ENCODE measurements at regions not wholly inside any gene's neighbourhood (a gene's known extent, or its start where the extent isn't known, plus 50 kb on each side); places are given as distances from the start of the nearest gene placed in this dataset.

GRCh38 chr14:87449016-87449415 lies 544.0 kb downstream of the GALC start:
- Mint-ChIP-seq H3K4me3 (no peak overlapping the region), H3K4me1 (ENCODE audit: low read depth) (no peaks in the 10 kb centered on the region), H3K9me3 (ENCODE audit: low read depth) (peaks cover 4% of the 10 kb centered on the region), H3K36me3 (no peaks in the 10 kb centered on the region), H3K27me3 (no peaks in the 10 kb centered on the region), H3K27ac (no peak overlapping the region)

- H3K27me3 Mint-ChIP-seq: no peaks in the 10 kb centered on the region
- H3K4me3 Mint-ChIP-seq: no peak overlapping the region
- no peaks in the 10 kb centered on the region for H3K36me3 Mint-ChIP-seq
- no peak overlapping the region for H3K27ac Mint-ChIP-seq
- peaks cover 4% of the 10 kb centered on the region for H3K9me3 Mint-ChIP-seq (ENCODE audit: low read depth)
- H3K4me1 Mint-ChIP-seq (ENCODE audit: low read depth): no peaks in the 10 kb centered on the region
Measured at GRCh38 chr14:87443787-87444186, 549.2 kb downstream of the GALC start.

GRCh38 chr14:87443039-87443438 lies 549.9 kb downstream of the GALC start:
- Mint-ChIP-seq H3K27me3 (no peaks in the 10 kb centered on the region), H3K9me3 (ENCODE audit: low read depth) (peaks cover 4% of the 10 kb centered on the region), H3K4me1 (ENCODE audit: low read depth) (no peaks in the 10 kb centered on the region), H3K36me3 (no peaks in the 10 kb centered on the region), H3K4me3 (no peak overlapping the region), H3K27ac (no peak overlapping the region)

- peaks cover 5% of the 10 kb centered on the region for H3K9me3 Mint-ChIP-seq (ENCODE audit: low read depth)
- H3K4me3 Mint-ChIP-seq: no peak overlapping the region
- H3K36me3 Mint-ChIP-seq: no peaks in the 10 kb centered on the region
- no peak overlapping the region for H3K27ac Mint-ChIP-seq
- H3K4me1 Mint-ChIP-seq (ENCODE audit: low read depth): no peaks in the 10 kb centered on the region
- no peaks in the 10 kb centered on the region for H3K27me3 Mint-ChIP-seq
Measured at GRCh38 chr14:87437158-87437557, 555.8 kb downstream of the GALC start.

GRCh38 chr14:87434680-87435079 lies 558.3 kb downstream of the GALC start:
- no peak overlapping the region for H3K4me3 Mint-ChIP-seq
- no peak overlapping the region for H3K27ac Mint-ChIP-seq
- peaks cover 5% of the 10 kb centered on the region for H3K9me3 Mint-ChIP-seq (ENCODE audit: low read depth)
- H3K27me3 Mint-ChIP-seq: no peaks in the 10 kb centered on the region
- H3K36me3 Mint-ChIP-seq: no peaks in the 10 kb centered on the region
- no peaks in the 10 kb centered on the region for H3K4me1 Mint-ChIP-seq (ENCODE audit: low read depth)

GRCh38 chr14:87434011-87434410 lies 559.0 kb downstream of the GALC start:
- peaks cover 5% of the 10 kb centered on the region for H3K9me3 Mint-ChIP-seq (ENCODE audit: low read depth)
- no peaks in the 10 kb centered on the region for H3K4me1 Mint-ChIP-seq (ENCODE audit: low read depth)
- H3K36me3 Mint-ChIP-seq: no peaks in the 10 kb centered on the region
- no peaks in the 10 kb centered on the region for H3K27me3 Mint-ChIP-seq
- no peak overlapping the region for H3K27ac Mint-ChIP-seq
- H3K4me3 Mint-ChIP-seq: no peak overlapping the region

GRCh38 chr14:87432698-87433097 lies 560.3 kb downstream of the GALC start:
- H3K27ac Mint-ChIP-seq: no peak overlapping the region
- no peak overlapping the region for H3K4me3 Mint-ChIP-seq
- no peaks in the 10 kb centered on the region for H3K27me3 Mint-ChIP-seq
- no peaks in the 10 kb centered on the region for H3K4me1 Mint-ChIP-seq (ENCODE audit: low read depth)
- peaks cover 5% of the 10 kb centered on the region for H3K9me3 Mint-ChIP-seq (ENCODE audit: low read depth)
- H3K36me3 Mint-ChIP-seq: no peaks in the 10 kb centered on the region

- Mint-ChIP-seq H3K27me3 (no peaks in the 10 kb centered on the region), H3K9me3 (ENCODE audit: low read depth) (peaks cover 5% of the 10 kb centered on the region), H3K36me3 (no peaks in the 10 kb centered on the region), H3K4me1 (ENCODE audit: low read depth) (no peaks in the 10 kb centered on the region), H3K27ac (no peak overlapping the region), H3K4me3 (no peak overlapping the region)
Measured at GRCh38 chr14:87430810-87431209, 562.2 kb downstream of the GALC start.

GRCh38 chr14:87430214-87430613 lies 562.8 kb downstream of the GALC start:
- H3K27ac Mint-ChIP-seq: no peak overlapping the region
- H3K4me3 Mint-ChIP-seq: no peak overlapping the region
- H3K4me1 Mint-ChIP-seq (ENCODE audit: low read depth): no peaks in the 10 kb centered on the region
- no peaks in the 10 kb centered on the region for H3K36me3 Mint-ChIP-seq
- peaks cover 5% of the 10 kb centered on the region for H3K9me3 Mint-ChIP-seq (ENCODE audit: low read depth)
- H3K27me3 Mint-ChIP-seq: no peaks in the 10 kb centered on the region

- Mint-ChIP-seq H3K27ac (no peak overlapping the region), H3K4me3 (no peak overlapping the region), H3K36me3 (no peaks in the 10 kb centered on the region), H3K27me3 (peaks cover 2% of the 10 kb centered on the region), H3K9me3 (ENCODE audit: low read depth) (peaks cover 5% of the 10 kb centered on the region), H3K4me1 (ENCODE audit: low read depth) (no peaks in the 10 kb centered on the region)
Measured at GRCh38 chr14:87419925-87420324, 573.1 kb downstream of the GALC start.

GRCh38 chr14:87411370-87411769 lies 581.6 kb downstream of the GALC start:
- Mint-ChIP-seq H3K4me1 (ENCODE audit: low read depth) (no peaks in the 10 kb centered on the region), H3K36me3 (no peaks in the 10 kb centered on the region), H3K4me3 (no peak overlapping the region), H3K27ac (no peak overlapping the region), H3K9me3 (ENCODE audit: low read depth) (peaks cover 3% of the 10 kb centered on the region), H3K27me3 (no peaks in the 10 kb centered on the region)

- H3K36me3 Mint-ChIP-seq: no peaks in the 10 kb centered on the region
- no peaks in the 10 kb centered on the region for H3K4me1 Mint-ChIP-seq (ENCODE audit: low read depth)
- peaks cover 5% of the 10 kb centered on the region for H3K9me3 Mint-ChIP-seq (ENCODE audit: low read depth)
- H3K27me3 Mint-ChIP-seq: no peaks in the 10 kb centered on the region
- H3K27ac Mint-ChIP-seq: no peak overlapping the region
- no peak overlapping the region for H3K4me3 Mint-ChIP-seq
Measured at GRCh38 chr14:87409393-87409792, 583.6 kb downstream of the GALC start.

GRCh38 chr14:87407344-87407743 lies 585.6 kb downstream of the GALC start:
- H3K36me3 Mint-ChIP-seq: no peaks in the 10 kb centered on the region
- peaks cover 9% of the 10 kb centered on the region for H3K9me3 Mint-ChIP-seq (ENCODE audit: low read depth)
- H3K4me1 Mint-ChIP-seq (ENCODE audit: low read depth): no peaks in the 10 kb centered on the region
- H3K27me3 Mint-ChIP-seq: no peaks in the 10 kb centered on the region
- no peak overlapping the region for H3K4me3 Mint-ChIP-seq
- no peak overlapping the region for H3K27ac Mint-ChIP-seq

GRCh38 chr14:87405563-87405962 lies 587.4 kb downstream of the GALC start:
- H3K27me3 Mint-ChIP-seq: no peaks in the 10 kb centered on the region
- H3K4me1 Mint-ChIP-seq (ENCODE audit: low read depth): no peaks in the 10 kb centered on the region
- peaks cover 10% of the 10 kb centered on the region for H3K9me3 Mint-ChIP-seq (ENCODE audit: low read depth)
- H3K4me3 Mint-ChIP-seq: no peak overlapping the region
- H3K36me3 Mint-ChIP-seq: no peaks in the 10 kb centered on the region
- H3K27ac Mint-ChIP-seq: no peak overlapping the region

GRCh38 chr14:87397499-87397898 lies 595.5 kb downstream of the GALC start:
- Mint-ChIP-seq H3K27ac (no peak overlapping the region), H3K27me3 (no peaks in the 10 kb centered on the region), H3K36me3 (no peaks in the 10 kb centered on the region), H3K4me3 (no peak overlapping the region), H3K9me3 (ENCODE audit: low read depth) (peaks cover 9% of the 10 kb centered on the region), H3K4me1 (ENCODE audit: low read depth) (no peaks in the 10 kb centered on the region)

- Mint-ChIP-seq H3K9me3 (ENCODE audit: low read depth) (peaks cover 5% of the 10 kb centered on the region), H3K4me1 (ENCODE audit: low read depth) (no peaks in the 10 kb centered on the region), H3K4me3 (no peak overlapping the region), H3K36me3 (no peaks in the 10 kb centered on the region), H3K27me3 (no peaks in the 10 kb centered on the region), H3K27ac (no peak overlapping the region)
Measured at GRCh38 chr14:87391066-87391465, 601.9 kb downstream of the GALC start.

- Mint-ChIP-seq H3K27me3 (no peaks in the 10 kb centered on the region), H3K4me3 (no peak overlapping the region), H3K27ac (no peak overlapping the region), H3K4me1 (ENCODE audit: low read depth) (no peaks in the 10 kb centered on the region), H3K9me3 (ENCODE audit: low read depth) (peaks cover 5% of the 10 kb centered on the region), H3K36me3 (no peaks in the 10 kb centered on the region)
Measured at GRCh38 chr14:87388946-87389345, 604.0 kb downstream of the GALC start.
